GM19463 (cell line): ENCODE measurements at regions not wholly inside any gene's neighbourhood (a gene's known extent, or its start where the extent isn't known, plus 50 kb on each side); places are given as distances from the start of the nearest gene placed in this dataset.
"Not testable (repeated sequence)": the region's sequence is repeated elsewhere in the genome, so short reads cannot be mapped to it uniquely, and the experiment has no call there.

Experiments used
- ATAC-seq: cut with Tn5 transposase; IDR thresholded peaks from one replicate; pipeline ENCODE4 v1.9.1; 2021; ENCODE audit warnings: mild to moderate bottlenecking, moderate library complexity; ENCODE audit not compliant: unreplicated experiment

- ATAC-seq, result no peak
Observed at GRCh38 chr18:75860166-75860565, 432.7 kb upstream of the SMIM21 start.

- no peak for ATAC-seq
Observed at GRCh38 chr18:75859533-75859932, 432.0 kb upstream of the SMIM21 start.

- ATAC-seq, result no peak
Observed at GRCh38 chr18:75858754-75859153, 431.3 kb upstream of the SMIM21 start.

DNA sequence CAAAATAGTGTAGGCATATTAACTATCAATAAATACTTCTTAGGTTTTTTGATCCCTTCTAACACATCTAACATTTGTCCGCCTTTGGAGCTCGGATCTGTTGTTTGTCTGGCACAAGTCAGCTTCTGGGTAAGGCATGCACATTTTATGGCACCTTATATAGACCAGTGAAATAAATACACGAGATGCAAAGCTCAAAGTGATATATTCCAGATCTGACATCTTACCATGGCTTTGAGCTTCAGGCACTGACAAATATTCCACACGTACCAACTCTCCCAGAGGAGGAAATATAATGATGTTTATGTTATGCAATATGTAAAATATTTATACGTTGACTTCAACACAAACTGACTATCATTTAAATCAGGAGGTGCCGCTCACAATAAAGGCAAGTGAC lies 430.1 kb upstream of the SMIM21 start:
- ATAC-seq, result no peak

DNA sequence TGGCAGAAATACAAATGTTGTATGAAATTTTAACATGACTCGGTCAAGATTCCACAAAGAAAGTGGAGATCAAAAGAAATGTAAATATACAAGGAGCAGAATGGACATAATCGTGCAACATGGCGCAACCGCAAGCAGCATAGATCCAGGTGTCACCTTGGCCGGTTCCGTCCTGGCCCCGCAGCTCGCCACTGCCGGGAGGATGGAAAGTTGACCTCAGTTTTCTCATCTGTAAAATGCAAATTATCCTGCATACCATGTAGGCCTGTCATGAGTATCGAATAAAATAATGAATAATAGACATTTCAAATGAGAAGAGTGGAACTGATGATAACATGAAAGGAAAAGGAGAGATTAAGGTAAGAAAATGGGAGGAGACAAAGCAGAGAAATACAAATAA lies 427.3 kb upstream of the SMIM21 start:
- ATAC-seq, result no peak

GRCh38 chr18:75854174-75854573 lies 426.7 kb upstream of the SMIM21 start:
- ATAC-seq, result no peak

- no peak for ATAC-seq
Observed at GRCh38 chr18:75846321-75846720, 418.8 kb upstream of the SMIM21 start.

DNA sequence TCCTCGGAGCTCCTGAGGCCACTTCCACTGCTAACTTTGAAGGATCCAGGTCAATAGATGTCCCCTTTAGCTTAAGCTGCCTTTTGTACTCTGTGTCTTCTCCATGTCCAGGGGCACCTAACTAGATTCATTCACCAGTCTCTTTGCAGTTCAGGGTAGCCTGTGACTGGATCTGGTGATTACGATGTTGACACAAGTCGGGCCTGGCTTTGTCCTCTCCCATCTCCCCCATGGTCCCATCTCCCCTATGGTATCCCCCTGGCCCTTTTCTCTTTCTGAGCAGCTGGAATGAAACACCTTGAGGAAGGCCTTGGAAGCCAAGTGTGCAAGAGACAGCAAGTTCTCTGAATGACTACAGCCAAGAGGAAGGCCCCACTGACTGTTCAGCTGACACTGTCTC lies 417.9 kb upstream of the SMIM21 start:
- ATAC-seq, result no peak

GRCh38 chr18:75844146-75844545 lies 416.6 kb upstream of the SMIM21 start:
- ATAC-seq, result no peak

DNA sequence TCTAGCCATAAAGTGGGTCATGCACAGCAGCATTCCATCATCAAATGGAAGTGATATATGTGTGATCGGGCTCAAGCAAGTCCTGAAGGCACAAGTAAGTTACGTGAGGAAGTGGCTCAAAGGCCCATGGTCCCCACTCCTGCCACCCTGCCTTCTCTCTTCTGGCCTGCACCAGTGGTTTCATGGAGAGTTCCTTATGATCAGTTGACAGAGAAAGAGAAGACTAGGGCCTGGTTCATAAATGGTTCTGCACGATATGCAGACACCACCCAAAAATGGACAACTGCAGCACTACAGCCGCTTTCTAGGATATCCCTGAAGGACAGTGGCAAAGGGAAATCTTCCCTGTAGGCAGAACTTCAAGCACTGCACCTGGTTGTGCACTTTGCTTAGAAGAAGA lies 412.6 kb upstream of the SMIM21 start:
- ATAC-seq, result no peak

DNA sequence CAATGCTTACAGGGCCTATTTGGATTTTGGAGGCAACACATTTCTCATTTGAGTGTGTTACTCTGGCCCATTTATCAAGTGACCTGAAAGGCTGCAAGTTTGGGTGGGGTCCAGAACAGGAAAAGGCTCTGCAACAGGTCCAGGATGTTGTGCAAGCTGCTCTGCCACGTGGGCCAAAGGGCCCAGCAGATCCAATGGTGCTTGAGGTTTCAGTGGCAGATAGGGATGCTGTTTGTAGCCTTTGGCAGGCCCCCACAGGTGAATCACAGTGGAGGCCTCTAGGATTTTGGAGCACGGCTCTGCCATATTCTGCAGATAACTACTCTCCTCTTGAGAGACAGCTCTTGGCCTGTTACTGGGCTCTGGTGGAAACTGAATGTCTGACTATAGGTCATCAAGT lies 412.2 kb upstream of the SMIM21 start:
- not testable (repeated sequence) for ATAC-seq

GRCh38 chr18:75839041-75839440 lies 411.5 kb upstream of the SMIM21 start:
- ATAC-seq, result no peak

DNA sequence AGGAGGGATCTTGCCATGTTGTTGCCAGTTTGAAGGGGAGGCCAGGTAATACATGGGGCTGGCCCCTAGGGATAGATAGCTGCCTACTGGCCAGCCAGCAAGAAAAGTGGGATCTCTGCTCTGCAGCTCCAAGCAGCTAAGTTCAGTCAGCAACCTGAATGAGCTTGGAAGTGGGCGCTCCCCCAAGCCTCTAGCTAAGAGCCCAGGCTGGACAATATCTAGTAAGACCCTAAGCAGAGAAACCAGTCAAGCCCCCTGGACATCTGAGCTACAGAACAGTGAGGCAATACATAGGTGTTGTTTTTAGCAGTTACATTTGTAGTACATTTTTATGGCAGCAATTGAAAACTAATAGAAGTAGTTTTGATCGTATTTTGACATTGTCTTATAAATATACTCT lies 409.8 kb upstream of the SMIM21 start:
- no peak for ATAC-seq

DNA sequence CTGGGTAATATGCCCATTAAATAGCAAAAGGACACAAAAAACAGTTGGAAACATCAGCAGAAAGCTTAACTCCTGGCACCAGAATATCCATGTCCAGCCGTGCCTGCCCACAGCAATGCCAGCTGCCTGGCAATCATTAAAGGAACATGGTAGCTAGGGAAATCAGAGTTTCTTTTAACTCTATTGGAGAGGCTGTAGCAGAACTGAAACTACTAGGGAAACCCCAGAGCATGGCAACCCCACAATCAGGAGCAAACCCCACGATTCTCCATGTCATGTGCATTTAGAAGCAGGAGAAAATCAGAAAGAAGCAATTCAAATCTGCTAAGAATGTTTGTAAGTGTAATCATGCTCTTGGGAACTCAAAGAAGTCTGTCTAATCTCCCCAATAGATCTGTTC lies 409.0 kb upstream of the SMIM21 start:
- no peak for ATAC-seq

DNA sequence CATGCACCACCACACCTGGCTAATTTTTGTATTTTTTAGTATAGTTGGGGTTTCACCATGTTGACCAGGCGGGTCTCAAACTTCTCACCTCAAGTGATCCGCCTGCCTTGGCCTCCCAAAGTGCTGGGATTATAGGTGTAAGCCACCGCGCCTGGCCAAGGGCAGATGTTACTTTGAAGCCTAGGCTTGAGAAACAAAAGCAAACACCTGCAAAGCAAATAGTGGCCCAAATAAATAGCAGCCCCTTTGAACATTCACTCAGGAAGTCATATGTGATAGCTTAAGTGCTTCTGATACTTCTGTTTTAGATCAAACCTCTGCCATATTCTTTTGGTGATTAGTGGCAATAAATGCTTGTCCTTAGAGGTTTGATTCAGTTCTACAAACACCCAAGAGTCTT lies 404.5 kb upstream of the SMIM21 start:
- no peak for ATAC-seq

DNA sequence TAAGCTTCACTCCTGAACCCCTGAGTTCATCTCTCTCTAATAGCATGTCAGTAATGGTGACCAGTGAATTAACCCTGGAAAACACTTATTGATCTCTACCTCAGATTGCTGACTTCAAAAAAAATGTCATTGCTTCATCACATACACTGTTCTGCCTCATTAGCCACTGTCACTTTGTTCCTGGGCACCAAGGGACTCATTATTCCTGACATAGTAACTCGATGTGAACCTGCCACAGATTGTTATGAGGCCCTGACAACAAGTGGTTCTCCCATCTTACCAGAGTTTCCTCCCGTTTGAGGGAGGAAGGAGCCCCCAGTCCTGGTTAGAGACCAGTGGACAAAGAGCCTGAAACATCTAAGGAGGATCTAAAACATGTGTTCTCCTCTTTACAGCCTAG lies 403.3 kb upstream of the SMIM21 start:
- no peak for ATAC-seq

- ATAC-seq, result no peak
Observed at GRCh38 chr18:75829091-75829490, 401.6 kb upstream of the SMIM21 start.

GRCh38 chr18:75828379-75828778 lies 400.9 kb upstream of the SMIM21 start:
- no peak for ATAC-seq

DNA sequence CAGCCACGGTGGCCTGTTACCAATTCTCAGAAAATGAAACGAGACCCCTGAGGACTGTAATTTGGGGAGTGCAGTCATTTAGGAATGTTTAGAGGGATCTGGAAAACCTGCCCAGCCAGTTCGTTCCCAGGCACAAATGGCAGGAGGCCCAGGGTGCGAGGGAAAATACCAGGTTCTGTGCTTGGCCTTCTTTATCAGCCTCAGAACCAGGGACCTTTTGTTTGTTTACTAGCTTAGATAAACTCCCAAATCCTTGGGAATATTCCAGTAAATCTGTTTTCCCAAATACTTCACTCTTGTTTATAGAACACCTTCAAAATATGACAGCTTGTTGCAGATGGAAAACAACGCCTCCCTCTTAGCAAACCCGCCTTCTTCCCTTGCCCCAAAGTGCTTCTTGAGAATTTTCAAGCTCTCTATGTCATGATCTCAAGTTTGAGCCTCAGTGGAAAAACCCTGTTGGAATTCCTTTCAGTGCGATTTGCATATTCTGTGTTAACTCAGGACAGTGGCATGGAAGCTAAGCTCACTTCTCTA lies 400.3 kb upstream of the SMIM21 start:
- ATAC-seq, result no peak

DNA sequence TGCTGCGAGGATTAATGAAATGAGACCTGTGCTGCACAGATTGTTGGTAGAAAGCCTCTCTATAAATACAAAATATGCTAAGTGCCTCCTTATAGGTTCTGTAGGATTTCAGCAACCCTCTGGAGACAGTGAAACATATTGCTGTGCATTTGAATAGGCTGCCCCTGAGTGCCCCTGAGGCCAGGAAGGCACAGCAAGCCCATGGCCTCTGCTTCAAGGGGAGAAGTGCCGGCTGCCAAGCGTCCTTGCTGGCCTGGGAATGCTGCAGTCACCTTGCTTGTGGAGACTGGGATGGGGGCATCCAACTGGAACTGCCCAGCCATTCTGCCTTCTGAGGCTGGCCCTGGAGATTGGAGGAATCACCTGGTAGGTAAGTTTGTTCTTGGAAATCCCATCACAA lies 397.2 kb upstream of the SMIM21 start:
- ATAC-seq, result no peak

DNA sequence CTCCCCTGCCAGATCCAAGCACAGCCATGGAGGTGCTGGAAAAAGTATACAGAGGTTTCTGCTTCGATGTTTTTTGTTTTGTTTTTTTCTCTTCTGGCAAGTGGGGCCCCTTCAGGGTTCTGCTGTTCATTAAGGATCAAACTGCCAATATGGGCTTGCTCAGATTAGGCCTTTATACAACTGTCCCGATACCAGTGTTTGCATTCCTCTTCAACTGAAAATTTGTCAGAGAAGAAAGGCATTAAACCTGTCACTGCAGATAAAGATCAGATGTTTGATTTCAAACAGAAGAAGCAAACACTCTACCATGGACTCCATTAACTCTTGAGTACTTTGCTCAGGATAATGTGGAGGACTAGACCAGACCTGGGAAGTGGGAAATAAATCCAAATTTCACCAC lies 396.0 kb upstream of the SMIM21 start:
- ATAC-seq, result no peak

DNA sequence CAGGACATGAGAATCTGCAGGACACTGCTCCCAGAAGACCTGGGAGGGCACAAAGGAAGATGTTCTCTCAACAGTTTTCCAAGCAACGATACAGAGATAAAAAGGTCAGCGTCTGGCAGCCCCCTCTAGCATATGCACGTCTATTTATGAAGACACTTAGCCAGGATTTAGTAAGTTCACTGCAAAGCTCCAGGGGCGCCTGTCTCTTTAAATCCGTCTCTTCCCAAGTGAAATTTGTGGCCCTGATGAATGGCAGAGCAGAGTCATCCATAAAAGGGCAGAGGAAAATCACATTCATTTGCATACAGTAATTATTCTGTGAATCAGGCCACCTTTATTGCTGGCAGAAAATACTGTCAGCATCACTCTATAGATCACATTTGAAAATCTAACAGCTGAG lies 390.9 kb upstream of the SMIM21 start:
- ATAC-seq, result no peak

DNA sequence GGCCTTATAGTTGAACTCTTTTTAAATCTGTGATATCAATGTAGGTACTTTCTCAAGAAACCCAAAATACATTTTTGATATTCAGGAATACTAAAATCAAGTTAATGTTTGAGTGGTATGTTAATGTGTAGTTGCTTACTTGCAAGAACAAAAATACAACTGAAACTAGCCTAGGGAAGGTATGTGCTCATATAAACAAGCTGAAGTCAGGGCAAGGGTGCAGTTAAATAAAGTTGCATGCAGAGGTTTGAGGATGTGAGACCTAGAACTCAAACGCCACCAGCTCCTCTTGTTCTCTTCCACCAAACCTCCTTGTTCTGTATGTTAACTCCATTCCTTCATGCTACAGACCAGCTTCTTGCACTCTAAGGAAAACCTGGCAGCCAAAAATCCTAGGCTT lies 388.3 kb upstream of the SMIM21 start:
- ATAC-seq, result no peak

DNA sequence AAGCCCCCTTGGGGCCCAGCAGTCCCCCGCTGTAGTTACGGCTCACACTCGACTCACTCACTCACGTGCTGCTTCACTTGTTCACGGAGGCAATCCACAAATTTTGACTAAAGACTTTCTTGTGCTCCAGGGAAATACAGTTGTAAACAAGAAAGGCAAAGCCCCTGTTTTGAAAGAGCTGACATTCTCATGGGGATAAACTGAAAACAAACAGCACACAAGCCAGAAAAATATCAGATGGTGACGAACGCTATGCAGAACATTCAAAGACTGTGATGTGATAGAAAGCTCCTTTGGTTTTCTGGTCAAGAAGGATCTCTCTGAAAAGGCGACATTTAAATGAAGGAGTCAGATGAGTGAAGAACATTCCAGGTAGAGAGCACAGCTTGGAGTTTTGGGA lies 385.3 kb upstream of the SMIM21 start:
- no peak for ATAC-seq
